SJCRH30 (cell line): ENCODE measurements at regions not wholly inside any gene's neighbourhood (a gene's known extent, or its start where the extent isn't known, plus 50 kb on each side); places are given as distances from the start of the nearest gene placed in this dataset.
"Not testable (repeated sequence)": the region's sequence is repeated elsewhere in the genome, so short reads cannot be mapped to it uniquely, and the experiment has no call there.

Experiments
- DNase-seq, 2 experiments: peaks; one replicate each; pipeline ENCODE4 v3.0.0-alpha.2; 2015 to 2020
- H3K27ac ChIP-seq: fragments of 250-450 bp; sonication (Bioruptor Pico); 2 replicates; pipeline ENCODE4 v1.5.1; 2020; ENCODE audit warnings: mild to moderate bottlenecking, moderate library complexity
- H3K27me3 ChIP-seq: fragments of 250-450 bp; sonication (Bioruptor Pico); 2 replicates; pipeline ENCODE4 v1.5.1; 2020; ENCODE audit warnings: mild to moderate bottlenecking, moderate library complexity
- H3K36me3 ChIP-seq: fragments of 250-450 bp; sonication (Bioruptor Pico); 2 replicates; pipeline ENCODE4 v1.5.1; 2020; ENCODE audit warnings: mild to moderate bottlenecking, moderate library complexity
- H3K4me1 ChIP-seq: fragments of 250-450 bp; sonication (Bioruptor Pico); 2 replicates; pipeline ENCODE4 v1.5.1; 2020; ENCODE audit warnings: mild to moderate bottlenecking, moderate library complexity
- H3K4me3 ChIP-seq: fragments of 250-450 bp; sonication (Bioruptor Pico); 2 replicates; pipeline ENCODE4 v1.5.1; 2020; ENCODE audit warnings: mild to moderate bottlenecking, moderate library complexity
- H3K9me3 ChIP-seq: fragments of 250-450 bp; sonication (Bioruptor Pico); replicated peaks from 2 replicates; pipeline ENCODE4 v1.5.1; 2020; ENCODE audit warnings: mild to moderate bottlenecking, moderate library complexity

- peak; percentile 93 to 98 for DNase-seq
- Histone ChIP-seq H3K4me3 (no peak overlapping the region), H3K36me3 (no peaks in the 10 kb centered on the region), H3K4me1 (peaks cover 47% of the 10 kb centered on the region), H3K27me3 (no peaks in the 10 kb centered on the region), H3K27ac (peak overlapping the region; percentile 90), H3K9me3 (peaks cover 3% of the 10 kb centered on the region)
These were observed 250.2 kb upstream of the PTGER4 start for GRCh38 chr5:40429258-40430100.

GRCh38 chr5:40428815-40429214 is 250.9 kb upstream of the PTGER4 start:
- no peaks in the 10 kb centered on the region for H3K36me3 ChIP-seq
- no peak for DNase-seq
- no peak overlapping the region for H3K4me3 ChIP-seq
- peaks cover 3% of the 10 kb centered on the region for H3K9me3 ChIP-seq
- H3K27ac ChIP-seq = peak overlapping the region; percentile 90
- no peaks in the 10 kb centered on the region for H3K27me3 ChIP-seq
- peaks cover 47% of the 10 kb centered on the region for H3K4me1 ChIP-seq

DNA sequence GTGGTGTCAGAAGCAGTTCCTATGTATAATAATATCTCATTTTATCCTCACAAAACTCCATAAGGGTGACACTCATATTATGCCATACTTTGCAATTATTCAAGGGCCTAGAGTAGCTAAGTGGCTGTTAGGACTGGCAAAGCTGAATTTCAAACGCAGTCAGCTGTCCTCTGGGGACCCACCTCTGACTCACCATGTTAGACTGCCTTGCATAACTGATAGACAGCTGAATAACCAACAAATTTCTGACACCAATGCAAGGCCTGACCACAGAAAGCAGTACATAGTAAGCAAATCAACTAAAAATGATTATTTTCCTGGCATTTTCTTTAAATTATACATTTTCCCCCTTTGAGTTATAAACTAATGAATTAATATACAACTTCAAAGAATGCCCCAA is 251.6 kb upstream of the PTGER4 start:
- Histone ChIP-seq H3K9me3 (peaks cover 3% of the 10 kb centered on the region), H3K4me1 (peaks cover 47% of the 10 kb centered on the region), H3K4me3 (no peak overlapping the region), H3K27me3 (no peaks in the 10 kb centered on the region), H3K27ac (peak overlapping the region; percentile 90), H3K36me3 (no peaks in the 10 kb centered on the region)
- peak; percentile 93 to 94 for DNase-seq

- H3K27ac ChIP-seq, H3K4me1 ChIP-seq, H3K36me3 ChIP-seq, H3K4me3 ChIP-seq, H3K27me3 ChIP-seq, DNase-seq: not testable (repeated sequence)
- H3K9me3 ChIP-seq = peaks cover 23% of the 10 kb centered on the region
These were observed 262.5 kb upstream of the PTGER4 start for GRCh38 chr5:40417046-40417810.

- H3K27ac ChIP-seq = no peak overlapping the region
- H3K36me3 ChIP-seq = no peaks in the 10 kb centered on the region
- no peak overlapping the region for H3K4me3 ChIP-seq
- H3K27me3 ChIP-seq = no peaks in the 10 kb centered on the region
- DNase-seq = no peak
- H3K9me3 ChIP-seq = peaks cover 22% of the 10 kb centered on the region
- peaks cover 4% of the 10 kb centered on the region for H3K4me1 ChIP-seq
These were observed 263.1 kb upstream of the PTGER4 start for GRCh38 chr5:40416588-40416987.

DNA sequence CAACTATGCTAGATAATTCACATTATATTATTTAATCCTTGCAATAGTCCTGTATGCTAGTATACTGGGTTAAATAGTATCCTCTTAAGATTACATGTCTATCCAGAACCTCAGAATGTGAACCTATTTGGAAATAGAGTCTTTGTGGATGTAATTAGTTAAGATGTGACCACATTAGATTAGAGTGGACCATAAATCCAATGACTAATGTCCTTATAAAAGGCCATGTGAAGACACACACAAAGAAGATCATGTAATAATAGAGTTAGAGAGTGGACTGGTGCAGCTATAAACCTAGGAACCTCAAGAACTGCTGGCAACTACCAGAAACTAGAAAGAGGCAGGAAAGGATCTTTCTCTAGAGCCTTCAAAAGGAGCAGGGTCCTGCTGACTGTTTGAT is 263.6 kb upstream of the PTGER4 start:
- Histone ChIP-seq H3K9me3 (peaks cover 20% of the 10 kb centered on the region), H3K27ac (no peak overlapping the region), H3K27me3 (no peaks in the 10 kb centered on the region), H3K36me3 (no peaks in the 10 kb centered on the region), H3K4me3 (no peak overlapping the region), H3K4me1 (peaks cover 9% of the 10 kb centered on the region)
- DNase-seq = no peak

- H3K27me3 ChIP-seq = no peaks in the 10 kb centered on the region
- no peak overlapping the region for H3K4me3 ChIP-seq
- peaks cover 14% of the 10 kb centered on the region for H3K9me3 ChIP-seq
- no peak for DNase-seq
- H3K36me3 ChIP-seq = no peaks in the 10 kb centered on the region
- H3K27ac ChIP-seq = no peak overlapping the region
- peaks cover 13% of the 10 kb centered on the region for H3K4me1 ChIP-seq
These were observed 264.8 kb upstream of the PTGER4 start for GRCh38 chr5:40414922-40415321.

DNA sequence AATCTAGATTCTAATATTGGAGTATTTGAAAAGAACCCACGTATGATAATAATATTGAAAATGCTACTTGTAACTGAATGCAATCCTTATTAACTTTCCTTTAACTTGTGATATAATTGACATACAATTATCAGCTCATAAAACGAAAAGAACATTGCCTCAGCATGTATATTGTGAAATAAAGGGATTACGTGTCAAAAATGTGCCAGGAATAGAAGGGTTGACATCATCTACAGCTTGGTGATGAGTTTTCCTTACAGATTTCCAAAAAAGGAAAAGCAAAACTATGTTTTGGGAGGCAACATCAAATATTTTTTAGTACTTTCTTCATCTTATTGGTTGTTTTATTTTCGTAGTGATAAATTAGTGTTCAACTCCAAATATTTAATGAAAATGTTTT is 266.0 kb upstream of the PTGER4 start:
- H3K4me3 ChIP-seq = no peak overlapping the region
- H3K27me3 ChIP-seq = no peaks in the 10 kb centered on the region
- H3K27ac ChIP-seq = no peak overlapping the region
- H3K4me1 ChIP-seq = peaks cover 25% of the 10 kb centered on the region
- H3K9me3 ChIP-seq = peaks cover 7% of the 10 kb centered on the region
- no peak for DNase-seq
- no peaks in the 10 kb centered on the region for H3K36me3 ChIP-seq

- Histone ChIP-seq H3K36me3 (no peaks in the 10 kb centered on the region), H3K9me3 (peaks cover 4% of the 10 kb centered on the region; the same call in 1 of the 2 replicates), H3K27ac (no peak overlapping the region), H3K4me1 (peaks cover 25% of the 10 kb centered on the region), H3K4me3 (no peak overlapping the region), H3K27me3 (no peaks in the 10 kb centered on the region)
- DNase-seq = no peak
These were observed 266.9 kb upstream of the PTGER4 start for GRCh38 chr5:40412771-40413170.

GRCh38 chr5:40410964-40411635 is 268.6 kb upstream of the PTGER4 start:
- Histone ChIP-seq H3K4me1 (peaks cover 28% of the 10 kb centered on the region), H3K4me3 (peak overlapping the region; percentile 30), H3K36me3 (no peaks in the 10 kb centered on the region), H3K27ac (peak overlapping the region; percentile 92), H3K9me3 (no peaks in the 10 kb centered on the region), H3K27me3 (no peaks in the 10 kb centered on the region)
- DNase-seq = peak; percentile 66 to 89

DNA sequence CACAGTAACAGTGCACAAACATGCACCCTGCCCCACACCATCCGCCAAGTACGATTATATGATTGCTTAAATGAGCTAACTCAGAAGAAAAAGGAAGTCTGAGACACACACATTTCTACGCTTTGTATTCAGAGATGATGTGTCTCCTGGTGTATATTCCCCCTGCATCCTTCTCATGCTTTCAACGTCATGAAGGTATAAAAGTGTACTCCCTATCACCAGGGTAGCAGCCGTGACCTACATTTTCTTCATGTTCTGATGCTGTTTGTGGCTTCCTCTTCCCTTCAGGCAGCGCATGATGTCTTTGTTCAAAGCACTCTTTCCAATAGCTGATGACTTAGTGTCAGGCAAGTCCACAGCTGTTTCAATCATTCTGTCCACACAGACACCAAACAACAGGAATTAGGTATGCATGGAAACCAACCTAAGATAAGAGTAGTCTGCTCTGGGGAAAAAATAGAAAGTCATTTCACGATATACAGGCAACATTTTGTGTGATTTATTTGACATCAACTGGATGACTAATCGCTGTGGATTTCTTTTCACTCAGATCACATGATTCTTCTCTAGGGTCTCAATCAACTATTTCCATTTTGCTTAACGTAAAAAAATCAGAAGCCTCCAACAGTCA is 269.4 kb upstream of the PTGER4 start:
- Histone ChIP-seq H3K36me3 (no peaks in the 10 kb centered on the region), H3K27me3 (no peaks in the 10 kb centered on the region), H3K9me3 (no peaks in the 10 kb centered on the region), H3K4me3 (peak overlapping the region; percentile 30), H3K4me1 (peaks cover 28% of the 10 kb centered on the region), H3K27ac (peak overlapping the region; percentile 92)
- DNase-seq = peak; percentile 88 to 97

- Histone ChIP-seq H3K27me3 (no peaks in the 10 kb centered on the region), H3K4me3 (peak overlapping the region; percentile 30), H3K27ac (peak overlapping the region; percentile 92), H3K9me3 (no peaks in the 10 kb centered on the region), H3K36me3 (no peaks in the 10 kb centered on the region), H3K4me1 (peaks cover 28% of the 10 kb centered on the region)
- peak in 1 of 2 experiments; percentile 47 for DNase-seq
These were observed 270.1 kb upstream of the PTGER4 start for GRCh38 chr5:40409601-40410000.

DNA sequence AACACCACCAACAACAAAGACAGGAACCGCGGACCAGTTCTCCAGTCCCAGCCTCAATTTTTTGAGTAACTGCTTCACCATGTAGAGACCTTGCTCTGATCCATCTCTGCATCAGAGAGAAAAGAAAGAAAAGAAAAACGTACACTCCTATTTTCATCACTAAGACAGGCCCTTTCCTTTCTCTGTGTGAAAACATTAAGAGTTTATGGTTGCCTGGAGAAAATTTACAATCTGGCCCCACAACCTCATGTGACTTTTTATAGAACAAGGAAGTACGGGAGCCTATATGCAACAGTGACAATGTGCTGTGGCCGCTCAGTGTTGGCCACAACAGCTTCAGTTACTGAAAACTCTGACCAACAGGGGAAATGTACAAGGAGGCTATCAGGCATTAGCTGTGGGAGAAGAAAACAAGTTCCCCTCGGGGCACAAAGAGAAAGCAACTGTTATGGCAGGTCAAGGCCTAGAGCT is 272.9 kb upstream of the PTGER4 start:
- H3K36me3 ChIP-seq = no peaks in the 10 kb centered on the region
- H3K4me1 ChIP-seq = peaks cover 26% of the 10 kb centered on the region
- no peak overlapping the region for H3K4me3 ChIP-seq
- H3K27me3 ChIP-seq = no peaks in the 10 kb centered on the region
- no peaks in the 10 kb centered on the region for H3K9me3 ChIP-seq
- DNase-seq = peak; percentile 17 to 61
- H3K27ac ChIP-seq = no peak overlapping the region

DNA sequence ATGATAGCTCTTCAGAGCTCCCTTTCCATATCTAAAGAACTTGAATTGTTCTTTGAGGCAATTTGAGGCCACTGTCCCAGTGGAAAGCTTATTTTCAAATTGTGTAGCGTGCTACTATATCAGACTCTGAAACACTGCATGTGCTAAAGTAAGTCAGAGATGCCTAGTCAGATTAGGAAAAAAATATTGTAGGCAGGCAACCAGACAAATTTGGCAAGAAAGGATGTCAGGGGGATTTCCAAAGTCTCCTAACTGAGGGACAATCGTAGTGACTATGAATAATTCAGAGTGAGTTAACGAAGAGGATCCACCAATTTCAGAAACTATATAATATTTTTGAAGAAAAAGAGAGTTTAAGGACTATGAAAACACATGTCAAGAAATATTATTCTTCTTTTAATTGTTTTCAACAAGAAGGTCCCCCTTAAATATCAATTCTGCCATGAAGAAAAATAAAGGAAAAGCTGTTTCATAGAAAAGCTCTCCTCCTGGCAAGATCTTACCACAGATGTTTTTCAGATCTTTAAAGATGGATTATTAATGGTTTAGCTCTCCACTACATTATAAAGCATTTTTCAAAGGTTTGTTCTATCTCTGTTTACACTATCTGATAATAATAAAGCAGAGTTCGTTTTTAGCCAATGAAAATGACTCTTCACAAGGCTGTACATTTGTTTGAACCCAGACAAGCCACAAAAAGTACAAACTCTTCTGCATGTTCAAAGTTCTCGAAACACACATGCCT is 273.5 kb upstream of the PTGER4 start:
- Histone ChIP-seq H3K4me1 (peaks cover 25% of the 10 kb centered on the region), H3K36me3 (no peaks in the 10 kb centered on the region), H3K4me3 (no peak overlapping the region), H3K9me3 (no peaks in the 10 kb centered on the region), H3K27ac (no peak overlapping the region), H3K27me3 (no peaks in the 10 kb centered on the region)
- no peak for DNase-seq
